ENCODE measurements at regions not wholly inside any gene's neighbourhood (a gene's known extent, or its start where the extent isn't known, plus 50 kb on each side); places are given as distances from the start of the nearest gene placed in this dataset.

DNA sequence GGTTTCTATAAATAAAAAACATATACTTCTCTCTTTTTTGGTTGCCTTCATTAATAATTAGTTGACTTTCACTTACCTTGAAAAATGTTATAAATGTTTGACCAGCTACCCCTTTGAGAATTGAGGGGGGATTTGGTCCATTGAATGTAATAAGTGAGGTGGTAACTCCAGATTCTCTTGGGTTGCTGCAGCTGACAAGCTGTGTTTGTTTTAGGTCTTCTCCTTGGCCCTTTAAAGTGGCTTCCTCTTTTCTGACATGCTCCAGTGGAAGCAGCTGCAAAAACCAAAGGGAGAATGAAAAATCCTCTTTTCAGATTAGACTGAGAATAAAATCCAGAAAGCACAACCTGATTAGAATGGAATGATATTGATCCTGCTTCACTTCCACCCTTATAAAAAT, 410.5 kb downstream of the TMEM38B start:
- peaks cover 4% of the 10 kb centered on the region for H3K4me1 ChIP-seq (ENCODE audit: control insufficient read depth, extremely low read depth, insufficient read depth, low read length)
- H3K36me3 ChIP-seq (ENCODE audit: control insufficient read depth in 2 of 2, extremely low read depth in 1 of 2, insufficient read depth in 2 of 2, low read length in 2 of 2), result no peaks in the 10 kb centered on the region
- no peak overlapping the region for H3K9ac ChIP-seq (ENCODE audit: control insufficient read depth, extremely low read depth, insufficient read depth, low read length)
- TF ChIP-seq EZH2 (IDR thresholded peaks at IDR 0.05; ENCODE audit: low read length) (no peak), CTCF (optimal IDR thresholded peaks at IDR 0.05 in 1 of 3, IDR thresholded peaks at IDR 0.05 in 1 of 3, conservative IDR thresholded peaks at IDR 0.05 in 1 of 3; ENCODE audit: extremely low read depth in 1 of 3, insufficient read depth in 2 of 3, low read length in 3 of 3) (no peak)
- FAIRE-seq (no peak), DNase-seq (ENCODE audit: low read depth, low spot score) (no peak)
- H4K20me1 ChIP-seq (ENCODE audit: control insufficient read depth, extremely low read depth, insufficient read depth, low read length), result no peaks in the 10 kb centered on the region
- H3K4me2 ChIP-seq (ENCODE audit: control insufficient read depth, extremely low read depth, insufficient read depth, low read depth, low read length), result no peak overlapping the region
- no peak overlapping the region for H2AFZ ChIP-seq (ENCODE audit: control insufficient read depth, low read length)
- no peaks in the 10 kb centered on the region for H3K9me3 ChIP-seq (ENCODE audit: control insufficient read depth, low read depth, low read length)
- H3K27ac ChIP-seq (ENCODE audit: control insufficient read depth, insufficient read depth, low read length), result no peak overlapping the region
- H3K9me1 ChIP-seq (ENCODE audit: control insufficient read depth, extremely low read depth, insufficient read depth, low read length), result no peaks in the 10 kb centered on the region
- H3K27me3 ChIP-seq (ENCODE audit: control insufficient read depth, extremely low read depth, insufficient read depth, low read length), result no peaks in the 10 kb centered on the region
- no peaks in the 10 kb centered on the region for H3K79me2 ChIP-seq (ENCODE audit: control insufficient read depth, insufficient read depth, low read length)
- dilution Hi-C loops (cut with MboI; ENCODE audit: extremely low pct_ligation_motif_present, low sequenced_read_pairs), result no loop called here
- no peak overlapping the region for H3K4me3 ChIP-seq (ENCODE audit: control insufficient read depth in 2 of 3, extremely low read depth in 1 of 3, insufficient read depth in 2 of 3, low read depth in 1 of 3, low read length in 3 of 3)

DNA sequence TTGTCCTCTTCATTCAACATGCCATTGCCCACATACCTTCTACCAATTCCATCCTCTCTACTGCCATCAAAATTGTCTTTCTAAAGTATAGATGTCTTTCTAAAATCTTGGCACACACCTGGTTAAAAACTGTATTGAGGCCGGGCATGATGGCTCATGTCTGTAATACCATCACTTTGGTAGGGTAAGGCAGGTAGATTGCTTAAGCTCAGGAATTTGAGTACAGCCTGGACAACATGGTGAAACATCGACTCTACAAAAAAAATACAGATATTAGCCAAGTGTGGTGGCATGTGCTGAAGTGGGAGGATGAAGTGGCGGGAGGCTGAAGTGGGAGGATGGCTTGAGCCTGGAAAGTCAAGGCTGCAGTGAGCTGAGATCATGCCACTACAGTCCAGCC, 412.1 kb downstream of the TMEM38B start:
- H3K4me3 ChIP-seq (ENCODE audit: control insufficient read depth in 2 of 3, extremely low read depth in 1 of 3, insufficient read depth in 2 of 3, low read depth in 1 of 3, low read length in 3 of 3), result no peak overlapping the region
- TF ChIP-seq EZH2 (IDR thresholded peaks at IDR 0.05; ENCODE audit: low read length) (no peak), CTCF (optimal IDR thresholded peaks at IDR 0.05 in 1 of 3, IDR thresholded peaks at IDR 0.05 in 1 of 3, conservative IDR thresholded peaks at IDR 0.05 in 1 of 3; ENCODE audit: extremely low read depth in 1 of 3, insufficient read depth in 2 of 3, low read length in 3 of 3) (no peak)
- no peaks in the 10 kb centered on the region for H3K9me1 ChIP-seq (ENCODE audit: control insufficient read depth, extremely low read depth, insufficient read depth, low read length)
- no peak overlapping the region for H3K9ac ChIP-seq (ENCODE audit: control insufficient read depth, extremely low read depth, insufficient read depth, low read length)
- H3K36me3 ChIP-seq (ENCODE audit: control insufficient read depth in 2 of 2, extremely low read depth in 1 of 2, insufficient read depth in 2 of 2, low read length in 2 of 2), result no peaks in the 10 kb centered on the region
- H3K79me2 ChIP-seq (ENCODE audit: control insufficient read depth, insufficient read depth, low read length), result no peaks in the 10 kb centered on the region
- peaks cover 19% of the 10 kb centered on the region for H3K4me1 ChIP-seq (ENCODE audit: control insufficient read depth, extremely low read depth, insufficient read depth, low read length)
- no peaks in the 10 kb centered on the region for H3K9me3 ChIP-seq (ENCODE audit: control insufficient read depth, low read depth, low read length)
- no peak for DNase-seq (ENCODE audit: low read depth, low spot score)
- no peaks in the 10 kb centered on the region for H3K27me3 ChIP-seq (ENCODE audit: control insufficient read depth, extremely low read depth, insufficient read depth, low read length)
- no peak overlapping the region for H3K27ac ChIP-seq (ENCODE audit: control insufficient read depth, insufficient read depth, low read length)
- dilution Hi-C loops (cut with MboI; ENCODE audit: extremely low pct_ligation_motif_present, low sequenced_read_pairs), result no loop called here
- no peak overlapping the region for H2AFZ ChIP-seq (ENCODE audit: control insufficient read depth, low read length)
- H4K20me1 ChIP-seq (ENCODE audit: control insufficient read depth, extremely low read depth, insufficient read depth, low read length), result no peaks in the 10 kb centered on the region
- peak; percentile 58 for FAIRE-seq
- H3K4me2 ChIP-seq (ENCODE audit: control insufficient read depth, extremely low read depth, insufficient read depth, low read depth, low read length), result no peak overlapping the region
